ENCODE measurements at regions not wholly inside any gene's neighbourhood (a gene's known extent, or its start where the extent isn't known, plus 50 kb on each side); places are given as distances from the start of the nearest gene placed in this dataset.

DNA sequence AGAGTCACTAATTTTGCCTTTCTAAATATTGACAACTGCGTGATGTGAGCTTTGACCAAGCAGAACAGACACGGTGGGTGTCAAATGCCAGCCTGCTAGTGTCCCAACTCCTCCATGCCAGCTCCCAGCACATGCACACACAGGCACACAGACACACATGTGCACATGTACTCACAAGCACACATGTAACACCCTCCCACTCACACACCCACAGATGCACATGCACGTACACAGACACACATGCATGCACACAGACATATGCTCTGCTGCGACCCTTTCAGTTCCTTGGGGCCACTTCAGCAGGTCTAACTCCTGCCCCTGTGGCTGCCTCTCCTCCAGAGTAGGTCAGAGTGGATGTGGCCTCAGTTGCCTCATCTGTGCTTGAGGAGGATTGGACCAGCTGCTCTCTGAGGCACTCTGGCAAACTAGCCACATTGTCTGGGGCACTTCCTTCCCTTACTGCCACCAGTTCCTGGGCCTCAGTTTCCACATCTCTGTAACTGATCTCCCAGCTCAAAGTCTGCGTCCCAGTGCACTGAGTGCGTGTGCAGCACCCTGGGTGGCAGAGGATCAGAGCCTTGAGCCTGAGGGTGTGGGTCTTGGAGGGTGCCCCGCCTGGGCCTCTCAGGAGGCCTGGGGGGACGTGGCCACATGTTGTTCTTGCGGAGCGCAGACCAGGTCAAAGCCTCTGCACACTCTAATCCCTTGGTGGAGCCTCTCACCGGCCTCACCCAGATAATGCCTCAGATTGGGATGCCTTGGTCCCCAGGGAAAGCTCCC lies 55.0 kb upstream of the PRR23E start:
- 93% methylated on average over 11 of the region's 11 CpGs for WGBS

DNA sequence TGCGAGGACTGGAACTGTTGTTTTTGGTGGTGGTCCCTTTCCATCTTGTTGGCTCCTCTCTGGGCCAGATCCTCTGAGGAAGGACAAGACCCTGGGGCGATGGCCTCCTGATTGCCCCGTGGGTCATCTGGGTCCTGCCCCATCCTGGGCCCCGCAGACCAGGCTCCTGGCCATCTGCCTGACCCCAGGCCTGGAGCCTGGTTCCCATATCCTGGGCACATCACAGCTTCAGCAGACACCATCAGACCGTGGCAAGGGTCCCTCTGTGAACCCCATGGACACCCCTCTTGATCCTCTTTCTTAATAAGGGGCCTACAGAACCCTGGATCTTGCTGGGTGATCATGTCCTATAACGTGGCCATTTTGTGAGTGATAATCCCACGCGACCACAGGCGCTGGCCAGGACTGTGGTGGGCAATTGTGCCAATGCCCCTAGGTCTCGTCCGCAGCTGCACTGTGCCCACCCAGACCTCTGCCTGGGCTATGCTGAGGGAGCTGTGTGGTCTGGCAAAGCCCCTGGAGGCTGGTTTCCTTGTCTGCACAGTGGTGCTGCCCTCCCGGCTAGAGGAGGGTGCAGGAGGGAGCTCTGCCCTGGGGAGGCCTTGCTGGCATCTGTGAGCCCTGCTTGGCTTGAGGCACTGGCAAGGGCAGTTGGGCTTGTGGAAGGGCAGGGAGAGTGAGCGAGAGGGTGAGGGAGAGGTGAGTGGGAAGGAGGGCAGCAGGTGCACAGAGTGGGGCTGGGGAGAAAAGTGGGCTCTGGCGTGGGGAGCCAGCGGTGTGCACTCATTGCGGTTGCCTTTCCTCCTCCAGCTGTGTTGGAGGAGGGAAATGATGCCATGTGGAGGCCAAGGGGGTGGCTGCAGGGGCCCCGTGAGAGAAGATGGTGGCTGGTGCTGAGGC lies 53.1 kb upstream of the PRR23E start:
- WGBS, result 93% methylated on average over 17 of the region's 17 CpGs
- H3K27ac ChIP-seq (ENCODE audit: low read depth, low read length), result no peak overlapping the region
- no peaks in the 10 kb centered on the region for H3K4me1 ChIP-seq (ENCODE audit: insufficient read depth, low read length)
- no peaks in the 10 kb centered on the region for H3K36me3 ChIP-seq (ENCODE audit: insufficient read depth, low read length)
- H3K4me3 ChIP-seq (ENCODE audit: low read length), result no peak overlapping the region
- H3K27me3 ChIP-seq (ENCODE audit: insufficient read depth, low read length), result peaks cover 19% of the 10 kb centered on the region
- H3K9ac ChIP-seq (ENCODE audit: low read depth, low read length), result no peak overlapping the region
- no peaks in the 10 kb centered on the region for H3K9me3 ChIP-seq (ENCODE audit: insufficient read depth, low read depth, low read length)

More for the DNA sequence above, 55.0 kb upstream of the PRR23E start:
- Histone ChIP-seq H3K4me1 (ENCODE audit: insufficient read depth, low read length) (peaks cover 6% of the 10 kb centered on the region; the same call in 1 of the 2 replicates), H3K4me3 (ENCODE audit: low read length) (no peak overlapping the region), H3K9ac (ENCODE audit: low read depth, low read length) (no peak overlapping the region), H3K27me3 (ENCODE audit: insufficient read depth, low read length) (peaks cover 30% of the 10 kb centered on the region), H3K36me3 (ENCODE audit: insufficient read depth, low read length) (no peaks in the 10 kb centered on the region), H3K27ac (ENCODE audit: low read depth, low read length) (no peak overlapping the region), H3K9me3 (ENCODE audit: insufficient read depth, low read depth, low read length) (no peaks in the 10 kb centered on the region)

DNA sequence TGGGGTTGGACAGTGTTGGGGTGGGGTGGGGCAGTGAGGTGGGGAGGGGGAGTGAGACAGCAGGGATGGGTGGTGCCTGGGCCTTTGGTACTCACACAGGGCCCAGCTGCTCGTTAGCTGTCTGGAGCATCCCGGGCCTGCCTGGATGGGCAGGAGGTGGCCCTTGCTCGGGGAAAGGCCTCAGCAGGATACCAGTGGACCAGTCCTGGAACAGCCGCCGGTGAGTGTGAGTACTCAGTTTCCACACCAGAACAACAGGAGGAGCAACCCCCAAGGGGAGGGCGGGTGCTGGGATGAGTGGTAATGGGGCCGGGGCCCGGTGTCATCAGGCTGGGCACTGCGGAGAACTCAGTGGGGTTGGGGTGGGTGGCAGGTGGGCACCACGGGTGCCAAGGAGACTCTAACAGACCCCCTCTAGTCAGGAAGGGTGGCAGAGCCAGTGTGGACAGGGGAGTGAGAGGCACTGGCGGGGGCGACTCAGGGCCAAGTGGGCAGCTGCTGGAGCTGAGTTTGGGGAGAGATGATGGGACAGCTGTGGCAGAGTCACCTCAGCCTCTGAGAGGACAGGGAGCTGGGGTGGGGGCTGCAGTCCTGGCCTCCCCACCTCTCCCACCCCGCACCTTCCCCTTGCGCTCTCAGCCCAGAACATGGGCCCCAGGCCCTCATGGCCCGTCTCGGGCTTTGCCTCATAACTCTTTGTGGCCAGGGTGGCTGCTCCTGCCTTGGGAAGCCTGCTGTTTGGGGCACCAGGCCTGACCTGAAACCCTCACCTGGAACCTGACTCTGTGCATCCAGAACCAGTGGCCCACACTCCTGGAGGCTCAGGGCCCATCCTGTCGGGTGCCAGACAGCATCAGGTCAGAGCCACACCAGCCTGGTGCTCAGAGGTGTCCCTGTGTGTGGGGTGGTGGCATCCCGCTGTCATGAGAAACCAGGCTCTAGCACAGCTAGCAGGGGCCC lies 52.1 kb upstream of the PRR23E start:
- Histone ChIP-seq H3K27me3 (ENCODE audit: insufficient read depth, low read length) (peaks cover 10% of the 10 kb centered on the region), H3K27ac (ENCODE audit: low read depth, low read length) (no peak overlapping the region), H3K9me3 (ENCODE audit: insufficient read depth, low read depth, low read length) (no peaks in the 10 kb centered on the region), H3K9ac (ENCODE audit: low read depth, low read length) (no peak overlapping the region), H3K36me3 (ENCODE audit: insufficient read depth, low read length) (no peaks in the 10 kb centered on the region), H3K4me1 (ENCODE audit: insufficient read depth, low read length) (no peaks in the 10 kb centered on the region), H3K4me3 (ENCODE audit: low read length) (no peak overlapping the region)
- WGBS, result 92% methylated on average over 17 of the region's 18 CpGs

DNA sequence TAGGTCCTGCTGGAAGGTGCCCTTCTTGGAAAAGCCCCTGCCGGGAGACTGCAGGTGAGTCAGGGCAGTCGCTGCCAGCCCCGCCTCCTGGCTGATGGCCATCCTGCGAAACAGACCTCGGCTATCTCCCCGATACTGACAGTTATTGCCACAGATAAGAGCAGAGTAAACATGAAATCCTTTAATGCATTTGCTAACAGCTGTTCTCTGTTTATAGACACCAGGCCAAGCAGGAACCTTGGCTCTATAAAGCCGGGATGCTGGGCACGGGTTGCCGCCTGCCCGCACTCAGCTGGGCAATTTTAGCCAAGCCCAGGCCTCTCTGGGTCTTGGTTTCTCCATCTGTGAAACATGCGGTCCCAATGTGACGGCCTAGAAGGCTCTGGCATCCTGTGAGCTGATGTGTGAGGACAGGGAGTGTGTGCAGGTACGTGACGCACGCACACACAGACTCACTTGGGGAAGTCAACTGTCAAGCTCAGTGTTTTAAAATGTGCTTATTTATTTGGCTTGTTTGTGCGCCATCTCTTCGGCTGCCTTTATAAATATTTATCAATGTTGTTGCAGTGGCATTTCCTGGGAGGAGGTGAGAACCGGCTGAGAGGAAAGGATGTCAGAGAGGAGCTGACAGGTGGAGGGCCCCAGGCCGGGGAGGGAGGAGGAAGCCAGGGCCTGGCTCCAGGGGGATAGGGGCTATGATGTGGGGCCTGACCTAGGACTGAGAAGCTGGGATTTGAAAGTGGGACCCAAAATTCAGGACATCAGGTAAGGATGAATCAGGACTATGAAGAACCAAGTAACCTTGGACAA lies 50.8 kb upstream of the PRR23E start:
- Histone ChIP-seq H3K9me3 (ENCODE audit: insufficient read depth, low read depth, low read length) (no peaks in the 10 kb centered on the region), H3K27me3 (ENCODE audit: insufficient read depth, low read length) (no peaks in the 10 kb centered on the region), H3K27ac (ENCODE audit: low read depth, low read length) (no peak overlapping the region), H3K36me3 (ENCODE audit: insufficient read depth, low read length) (no peaks in the 10 kb centered on the region), H3K4me1 (ENCODE audit: insufficient read depth, low read length) (no peaks in the 10 kb centered on the region), H3K4me3 (ENCODE audit: low read length) (no peak overlapping the region), H3K9ac (ENCODE audit: low read depth, low read length) (no peak overlapping the region)
- WGBS, result 85% methylated on average over 19 of the region's 19 CpGs

All from HUES64 (cell line).